ENCODE measurements at regions not wholly inside any gene's neighbourhood (a gene's known extent, or its start where the extent isn't known, plus 50 kb on each side); places are given as distances from the start of the nearest gene placed in this dataset.

DNA sequence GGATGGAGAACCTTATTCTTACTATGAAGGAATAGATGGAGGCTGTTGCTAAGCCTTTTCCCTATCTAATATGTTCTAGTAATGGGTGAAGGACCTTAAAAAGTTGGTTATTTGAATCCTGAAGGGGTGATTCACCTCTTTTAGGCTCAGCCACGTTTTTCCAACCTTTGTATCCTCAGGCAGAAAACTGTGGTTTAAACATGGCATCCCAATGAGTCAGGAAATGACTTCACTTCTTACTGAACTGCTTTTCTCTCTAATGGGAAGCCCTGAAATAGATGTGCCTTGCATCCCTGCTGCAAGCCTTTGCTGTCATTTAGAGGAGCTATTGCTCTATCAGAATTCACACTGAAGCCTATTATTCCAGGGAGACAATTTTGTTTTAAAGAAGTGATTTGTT, 191.0 kb upstream of the ARX start:
- Histone ChIP-seq H3K27me3 (ENCODE audit: control insufficient read depth in 1 of 2, insufficient read depth in 2 of 2, low read length in 1 of 2) (no peaks in the 10 kb centered on the region), H3K36me3 (ENCODE audit: control insufficient read depth in 1 of 2, insufficient read depth in 2 of 2, low read length in 1 of 2) (no peaks in the 10 kb centered on the region), H3K4me3 (ENCODE audit: low read length in 2 of 2) (no peak overlapping the region), H3K27ac (ENCODE audit: low read depth in 1 of 2, low read length in 2 of 2) (no peak overlapping the region), H3K4me1 (ENCODE audit: control insufficient read depth in 1 of 2, insufficient read depth in 2 of 2, low read length in 2 of 2) (no peaks in the 10 kb centered on the region), H3K9me3 (ENCODE audit: control insufficient read depth, low read length) (peaks cover 1% of the 10 kb centered on the region)
- intact Hi-C loops (cut with DNase I), result no loop called here
- WGBS, 2 donors, result 10 to 12% methylated on average over 1 of the region's 1 CpG
- ATAC-seq (ENCODE audit: low FRiP score), result no peak
- DNase-seq, result no peak

DNA sequence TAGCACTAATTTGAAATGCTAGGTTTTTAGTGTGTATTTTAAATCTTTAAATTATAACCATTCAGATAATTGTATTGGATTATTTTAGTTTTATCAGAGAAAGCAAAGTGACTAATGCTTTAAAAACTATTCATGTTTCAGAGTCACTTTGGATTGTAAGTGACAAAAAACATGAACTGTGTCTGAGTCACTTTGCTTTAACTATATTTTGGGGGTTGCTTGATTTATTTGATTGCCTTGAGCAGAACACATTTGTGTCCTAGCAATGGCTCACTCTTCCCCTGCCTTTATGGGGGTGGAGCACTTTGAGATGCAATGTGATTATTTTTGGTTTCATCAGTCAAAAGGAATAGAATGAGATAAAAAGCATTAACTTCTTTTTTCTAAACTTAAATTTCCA, 188.4 kb upstream of the ARX start:
- H3K27ac ChIP-seq (ENCODE audit: low read depth in 1 of 2, low read length in 2 of 2), result no peak overlapping the region
- intact Hi-C loops (cut with DNase I), result no loop called here

GRCh38 chrX:25202827-25203226, 187.1 kb upstream of the ARX start:
- intact Hi-C loops (cut with DNase I), result no loop called here
- WGBS, 2 donors, result 65 to 70% methylated on average over 2 of the region's 2 CpGs
- Histone ChIP-seq H3K27ac (ENCODE audit: low read depth in 1 of 2, low read length in 2 of 2) (no peak overlapping the region), H3K36me3 (ENCODE audit: control insufficient read depth in 1 of 2, insufficient read depth in 2 of 2, low read length in 1 of 2) (no peaks in the 10 kb centered on the region), H3K9me3 (ENCODE audit: control insufficient read depth, low read length) (no peaks in the 10 kb centered on the region), H3K4me1 (ENCODE audit: control insufficient read depth in 1 of 2, insufficient read depth in 2 of 2, low read length in 2 of 2) (no peaks in the 10 kb centered on the region), H3K4me3 (ENCODE audit: low read length in 2 of 2) (no peak overlapping the region), H3K27me3 (ENCODE audit: control insufficient read depth in 1 of 2, insufficient read depth in 2 of 2, low read length in 1 of 2) (no peaks in the 10 kb centered on the region)
- ATAC-seq (ENCODE audit: low FRiP score) (no peak), DNase-seq (no peak)

More for the DNA sequence above, 188.4 kb upstream of the ARX start:
- no peaks in the 10 kb centered on the region for H3K9me3 ChIP-seq (ENCODE audit: control insufficient read depth, low read length)
- no peak for DNase-seq
- H3K36me3 ChIP-seq (ENCODE audit: control insufficient read depth in 1 of 2, insufficient read depth in 2 of 2, low read length in 1 of 2), result no peaks in the 10 kb centered on the region
- ATAC-seq (ENCODE audit: low FRiP score), result no peak
- H3K4me1 ChIP-seq (ENCODE audit: control insufficient read depth in 1 of 2, insufficient read depth in 2 of 2, low read length in 2 of 2), result no peaks in the 10 kb centered on the region
- no peaks in the 10 kb centered on the region for H3K27me3 ChIP-seq (ENCODE audit: control insufficient read depth in 1 of 2, insufficient read depth in 2 of 2, low read length in 1 of 2)
- no peak overlapping the region for H3K4me3 ChIP-seq (ENCODE audit: low read length in 2 of 2)

DNA sequence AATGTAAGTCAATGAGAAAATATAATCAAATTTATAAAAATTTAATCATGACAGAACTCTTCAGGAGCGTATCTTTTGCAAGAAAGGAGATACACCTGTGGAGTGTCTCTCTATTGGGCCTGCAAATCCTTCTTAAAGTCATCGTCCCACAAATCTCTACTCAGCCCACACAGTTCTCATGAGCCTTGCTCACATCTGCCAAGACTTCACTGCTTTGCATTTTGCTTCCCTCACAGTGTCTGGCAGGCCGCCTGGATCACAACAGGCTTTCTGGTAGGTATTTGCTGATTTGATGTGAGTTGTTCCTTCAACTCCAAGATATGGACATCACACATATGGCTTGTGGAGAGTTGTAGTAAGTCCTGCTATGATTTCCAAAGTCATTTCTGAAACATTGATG, 183.1 kb upstream of the ARX start:
- no peaks in the 10 kb centered on the region for H3K27me3 ChIP-seq (ENCODE audit: control insufficient read depth in 1 of 2, insufficient read depth in 2 of 2, low read length in 1 of 2)
- intact Hi-C loops (cut with DNase I), result no loop called here
- WGBS, 2 donors, result 34 to 35% methylated on average over 3 of the region's 3 CpGs

DNA sequence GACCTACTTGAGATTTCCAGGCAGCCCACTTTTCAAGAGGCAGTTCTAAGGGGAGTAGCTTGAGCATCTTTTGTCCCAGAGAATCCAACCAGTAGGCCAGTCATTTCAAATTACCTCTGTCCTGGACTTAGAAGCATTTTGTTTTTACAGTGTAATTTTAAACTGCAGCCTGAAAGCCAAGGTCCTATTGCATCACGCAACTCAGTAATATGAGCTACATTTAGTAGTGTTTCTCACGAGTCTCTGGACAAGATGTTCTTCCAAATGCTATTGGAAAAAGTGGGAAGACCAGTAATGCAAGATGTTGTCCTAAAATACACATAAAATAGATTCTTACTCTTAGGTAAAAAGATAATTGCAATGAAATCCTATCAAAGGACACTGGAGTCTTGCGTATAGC, 182.5 kb upstream of the ARX start:
- 76 to 79% methylated on average over 3 of the region's 3 CpGs for WGBS, 2 donors
- Histone ChIP-seq H3K4me3 (ENCODE audit: low read length in 2 of 2) (no peak overlapping the region), H3K9me3 (ENCODE audit: control insufficient read depth, low read length) (no peaks in the 10 kb centered on the region), H3K27ac (ENCODE audit: low read depth in 1 of 2, low read length in 2 of 2) (no peak overlapping the region), H3K36me3 (ENCODE audit: control insufficient read depth in 1 of 2, insufficient read depth in 2 of 2, low read length in 1 of 2) (no peaks in the 10 kb centered on the region), H3K4me1 (ENCODE audit: control insufficient read depth in 1 of 2, insufficient read depth in 2 of 2, low read length in 2 of 2) (no peaks in the 10 kb centered on the region), H3K27me3 (ENCODE audit: control insufficient read depth in 1 of 2, insufficient read depth in 2 of 2, low read length in 1 of 2) (no peaks in the 10 kb centered on the region)
- DNase-seq, result no peak
- no peak for ATAC-seq (ENCODE audit: low FRiP score)
- intact Hi-C loops (cut with DNase I), result no loop called here

More for the DNA sequence above, 183.1 kb upstream of the ARX start:
- H3K27ac ChIP-seq (ENCODE audit: low read depth in 1 of 2, low read length in 2 of 2), result no peak overlapping the region
- no peaks in the 10 kb centered on the region for H3K36me3 ChIP-seq (ENCODE audit: control insufficient read depth in 1 of 2, insufficient read depth in 2 of 2, low read length in 1 of 2)
- no peak for ATAC-seq (ENCODE audit: low FRiP score)
- no peaks in the 10 kb centered on the region for H3K4me1 ChIP-seq (ENCODE audit: control insufficient read depth in 1 of 2, insufficient read depth in 2 of 2, low read length in 2 of 2)
- H3K4me3 ChIP-seq (ENCODE audit: low read length in 2 of 2), result no peak overlapping the region
- no peaks in the 10 kb centered on the region for H3K9me3 ChIP-seq (ENCODE audit: control insufficient read depth, low read length)
- no peak for DNase-seq

DNA sequence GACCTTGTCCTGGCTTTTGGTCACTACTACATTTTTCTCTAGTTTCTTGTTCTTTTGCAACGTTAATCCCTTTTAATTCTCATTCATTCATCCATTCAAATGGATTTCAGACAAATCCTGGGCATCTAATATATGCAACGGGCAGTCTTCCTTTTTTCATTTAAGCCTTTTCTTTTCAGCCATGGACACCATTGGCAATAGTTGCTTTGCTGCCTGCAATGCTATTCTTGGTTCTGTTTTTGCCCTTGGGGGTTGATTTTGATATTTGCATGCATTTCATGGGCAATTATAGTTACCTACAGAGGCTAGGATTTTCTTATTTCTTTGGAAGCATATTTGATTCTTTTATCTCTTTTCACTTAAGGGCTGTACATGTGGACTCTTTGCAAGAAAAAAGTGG, 180.5 kb upstream of the ARX start:
- WGBS, 2 donors, result 57 to 69% methylated on average over 2 of the region's 2 CpGs
- no peak overlapping the region for H3K27ac ChIP-seq (ENCODE audit: low read depth in 1 of 2, low read length in 2 of 2)
- no peak overlapping the region for H3K4me3 ChIP-seq (ENCODE audit: low read length in 2 of 2)
- intact Hi-C loops (cut with DNase I), result no loop called here
- no peaks in the 10 kb centered on the region for H3K4me1 ChIP-seq (ENCODE audit: control insufficient read depth in 1 of 2, insufficient read depth in 2 of 2, low read length in 2 of 2)
- DNase-seq (no peak), ATAC-seq (ENCODE audit: low FRiP score) (no peak)
- no peaks in the 10 kb centered on the region for H3K36me3 ChIP-seq (ENCODE audit: control insufficient read depth in 1 of 2, insufficient read depth in 2 of 2, low read length in 1 of 2)
- H3K27me3 ChIP-seq (ENCODE audit: control insufficient read depth in 1 of 2, insufficient read depth in 2 of 2, low read length in 1 of 2), result no peaks in the 10 kb centered on the region
- no peaks in the 10 kb centered on the region for H3K9me3 ChIP-seq (ENCODE audit: control insufficient read depth, low read length)

GRCh38 chrX:25191403-25191802, 175.6 kb upstream of the ARX start:
- Histone ChIP-seq H3K27ac (ENCODE audit: low read depth in 1 of 2, low read length in 2 of 2) (no peak overlapping the region), H3K27me3 (ENCODE audit: control insufficient read depth in 1 of 2, insufficient read depth in 2 of 2, low read length in 1 of 2) (no peaks in the 10 kb centered on the region), H3K9me3 (ENCODE audit: control insufficient read depth, low read length) (no peaks in the 10 kb centered on the region), H3K36me3 (ENCODE audit: control insufficient read depth in 1 of 2, insufficient read depth in 2 of 2, low read length in 1 of 2) (no peaks in the 10 kb centered on the region), H3K4me3 (ENCODE audit: low read length in 2 of 2) (no peak overlapping the region), H3K4me1 (ENCODE audit: control insufficient read depth in 1 of 2, insufficient read depth in 2 of 2, low read length in 2 of 2) (no peaks in the 10 kb centered on the region)
- WGBS, 2 donors, result 29 to 38% methylated on average over 7 of the region's 7 CpGs
- ATAC-seq (ENCODE audit: low FRiP score) (no peak), DNase-seq (no peak)
- intact Hi-C loops (cut with DNase I), result no loop called here

DNA sequence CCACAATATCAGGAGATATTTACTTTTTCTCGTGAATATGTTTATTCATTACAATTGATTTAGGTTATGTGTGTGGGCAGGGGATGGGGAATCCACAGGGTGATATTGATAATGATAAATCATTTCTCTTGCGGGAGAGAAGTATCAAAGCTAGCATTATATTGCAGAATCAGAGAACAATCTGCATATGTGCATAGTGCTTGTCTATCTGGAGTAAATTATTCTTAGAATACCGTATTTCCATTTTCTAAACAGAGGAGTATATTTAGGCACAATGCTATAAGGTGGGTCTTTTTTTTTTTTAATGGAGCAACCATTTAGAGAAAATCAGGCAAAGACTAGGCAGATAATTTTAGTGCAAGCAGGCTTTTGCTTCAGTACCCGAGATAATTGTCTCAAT, 166.0 kb upstream of the ARX start:
- no peaks in the 10 kb centered on the region for H3K9me3 ChIP-seq (ENCODE audit: control insufficient read depth, low read length)
- H3K4me1 ChIP-seq (ENCODE audit: control insufficient read depth in 1 of 2, insufficient read depth in 2 of 2, low read length in 2 of 2), result no peaks in the 10 kb centered on the region
- no peak overlapping the region for H3K27ac ChIP-seq (ENCODE audit: low read depth in 1 of 2, low read length in 2 of 2)
- ATAC-seq (ENCODE audit: low FRiP score), result no peak
- no peaks in the 10 kb centered on the region for H3K27me3 ChIP-seq (ENCODE audit: control insufficient read depth in 1 of 2, insufficient read depth in 2 of 2, low read length in 1 of 2)
- no peak for DNase-seq
- no peak overlapping the region for H3K4me3 ChIP-seq (ENCODE audit: low read length in 2 of 2)
- WGBS, 2 donors, result 72 to 84% methylated on average over 4 of the region's 4 CpGs
- intact Hi-C loops (cut with DNase I), result no loop called here
- no peaks in the 10 kb centered on the region for H3K36me3 ChIP-seq (ENCODE audit: control insufficient read depth in 1 of 2, insufficient read depth in 2 of 2, low read length in 1 of 2)

- DNase-seq (no peak), ATAC-seq (ENCODE audit: low FRiP score) (no peak)
- Histone ChIP-seq H3K4me3 (ENCODE audit: low read length in 2 of 2) (no peak overlapping the region), H3K27me3 (ENCODE audit: control insufficient read depth in 1 of 2, insufficient read depth in 2 of 2, low read length in 1 of 2) (no peaks in the 10 kb centered on the region), H3K9me3 (ENCODE audit: control insufficient read depth, low read length) (no peaks in the 10 kb centered on the region), H3K36me3 (ENCODE audit: control insufficient read depth in 1 of 2, insufficient read depth in 2 of 2, low read length in 1 of 2) (no peaks in the 10 kb centered on the region), H3K27ac (ENCODE audit: low read depth in 1 of 2, low read length in 2 of 2) (no peak overlapping the region), H3K4me1 (ENCODE audit: control insufficient read depth in 1 of 2, insufficient read depth in 2 of 2, low read length in 2 of 2) (no peaks in the 10 kb centered on the region)
- 54 to 69% methylated on average over 2 of the region's 2 CpGs for WGBS, 2 donors
- intact Hi-C loops (cut with DNase I), result no loop called here
These were observed 164.5 kb upstream of the ARX start for GRCh38 chrX:25180242-25180641.
